Breast epithelium (tissue), 3 donors: ENCODE measurements at regions not wholly inside any gene's neighbourhood (a gene's known extent, or its start where the extent isn't known, plus 50 kb on each side); places are given as distances from the start of the nearest gene placed in this dataset.

Source experiments
- CTCF ChIP-seq, 3 donors: fragments of 450-650 bp; IDR thresholded peaks; one replicate each; pipeline ENCODE4 v1.5.1; 2016 to 2017; ENCODE audit warnings: antibody characterized with exemption in 3 of 3, mild to moderate bottlenecking in 3 of 3, moderate library complexity in 3 of 3
- POLR2A ChIP-seq: fragments of 450-650 bp; IDR thresholded peaks from one replicate; pipeline ENCODE4 v1.6.1; 2016; ENCODE audit warnings: antibody characterized with exemption, mild to moderate bottlenecking, moderate library complexity

DNA sequence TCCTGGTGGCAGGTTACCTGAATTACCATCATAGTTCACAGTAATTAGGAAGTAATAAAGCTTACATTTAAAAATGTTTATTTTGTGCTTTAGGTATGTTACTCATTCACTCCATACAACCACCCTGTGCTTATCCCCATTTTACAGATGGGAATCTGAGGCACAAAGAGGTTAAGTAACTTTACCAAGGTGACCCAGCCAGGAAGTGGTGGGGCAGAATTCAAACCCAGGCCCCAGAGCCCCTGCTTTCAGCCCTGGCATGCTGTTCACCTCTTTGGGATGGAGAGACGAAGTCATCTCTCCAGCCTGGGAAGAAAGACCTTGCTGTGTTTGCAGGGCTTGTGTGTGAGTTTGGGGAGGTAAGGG is 285.6 kb upstream of the TPM1 start:
- TF ChIP-seq POLR2A (no peak), CTCF (IDR thresholded peaks at IDR 0.05) (no peak)
